B cell (primary cell): ENCODE measurements at regions not wholly inside any gene's neighbourhood (a gene's known extent, or its start where the extent isn't known, plus 50 kb on each side); places are given as distances from the start of the nearest gene placed in this dataset.
"Not testable (repeated sequence)": the region's sequence is repeated elsewhere in the genome, so short reads cannot be mapped to it uniquely, and the experiment has no call there.

Experiments
- ATAC-seq: fragments of 200-7000 bp; cut with Tn5 transposase; one replicate; pipeline ENCODE4 v1.10.0; 2021; ENCODE audit warnings: low read depth, mild to moderate bottlenecking, moderate number of reproducible peaks, moderate library complexity
- CTCF ChIA-PET: fragments of 350-600 bp; sonication (Branson Sonifier 250); formaldehyde crosslinking; loops from one replicate; lab custom pipeline; 2021; ENCODE audit warnings: antibody characterized with exemption, inconsistent platforms; lab: Charles Lee
- POLR2A ChIA-PET: fragments of 350-600 bp; sonication (Branson Sonifier 250); formaldehyde crosslinking; loops from one replicate; lab custom pipeline; 2021; ENCODE audit warnings: antibody characterized with exemption; lab: Charles Lee
- DNase-seq: peaks from one replicate; pipeline ENCODE4 v3.0.0; 2013
- H2AFZ ChIP-seq: 2 replicates; pipeline ENCODE4 v1.6.1; 2012; ENCODE audit warnings: mild to moderate bottlenecking, low read depth, low read length; ENCODE audit not compliant: insufficient read depth, poor library complexity, severe bottlenecking
- H3K27ac ChIP-seq, 2 donors: 1 replicate in 1 of 2; 2 replicates in 1 of 2; pipeline ENCODE4 v1.5.1; 2012 to 2013; ENCODE audit warnings: low read length in 2 of 2, mild to moderate bottlenecking in 2 of 2, moderate library complexity in 1 of 2
- H3K27me3 ChIP-seq, 4 experiments: fragments of 200-600 bp in 1 of 4; sonication (generic) in 1 of 4; replicated peaks in 1 of 4; 1 replicate in 2 of 4; 2 replicates in 2 of 4; pipeline versions ENCODE4 v1.6.1 to v1.7.0; 2013 to 2016; ENCODE audit warnings: low read length in 3 of 4, mild to moderate bottlenecking in 2 of 4, mixed read lengths in 1 of 4, moderate library complexity in 1 of 4; ENCODE audit not compliant: insufficient read depth in 4 of 4, control insufficient read depth in 3 of 4; ENCODE audit errors: control extremely low read depth in 1 of 4
- H3K36me3 ChIP-seq, 2 experiments: replicated peaks in 1 of 2; 1 replicate in 1 of 2; 2 replicates in 1 of 2; pipeline versions ENCODE4 v1.6.1 to v1.7.1; 2013; ENCODE audit warnings: low read length in 1 of 2; ENCODE audit not compliant: insufficient read depth in 2 of 2, control insufficient read depth in 1 of 2; ENCODE audit errors: control extremely low read depth in 1 of 2, extremely low read depth in 1 of 2
- H3K4me1 ChIP-seq, 2 donors: fragments of 200-600 bp in 1 of 2; sonication (generic) in 1 of 2; 1 replicate in 1 of 2; 2 replicates in 1 of 2; pipeline versions ENCODE4 v1.5.1 to v1.6.1; 2013 to 2017; ENCODE audit warnings: low read length in 2 of 2; ENCODE audit not compliant: control insufficient read depth in 2 of 2, insufficient read depth in 2 of 2
- H3K4me2 ChIP-seq: replicated peaks from 2 replicates; pipeline ENCODE3; 2012; ENCODE audit warnings: mild to moderate bottlenecking, low read depth, low read length; ENCODE audit not compliant: poor library complexity, severe bottlenecking
- H3K4me3 ChIP-seq, 5 experiments: fragments of 200-600 bp in 1 of 5; sonication (generic) in 1 of 5; 1 replicate in 3 of 5; 2 replicates in 2 of 5; pipeline versions ENCODE4 v1.5.1 to v1.7.0; 2011 to 2016; ENCODE audit warnings: low read length in 4 of 5, mild to moderate bottlenecking in 4 of 5, low read depth in 2 of 5, control low read depth in 1 of 5, moderate library complexity in 1 of 5; ENCODE audit not compliant: insufficient read depth in 1 of 5; ENCODE audit errors: control extremely low read depth in 1 of 5, extremely low read depth in 1 of 5
- H3K79me2 ChIP-seq: fragments of 200-600 bp; sonication (generic); one replicate; pipeline ENCODE4 v1.6.0; 2016; ENCODE audit warnings: low read length; ENCODE audit not compliant: control insufficient read depth, insufficient read depth
- H3K9ac ChIP-seq: fragments of 200-600 bp; sonication (generic); 2 replicates; pipeline ENCODE4 v1.6.1; 2017; ENCODE audit warnings: mild to moderate bottlenecking, low read length, moderate library complexity
- H3K9me3 ChIP-seq, 3 donors: one replicate each; pipeline versions ENCODE4 v1.6.1 to v1.7.1; 2013; ENCODE audit warnings: low read length in 2 of 3; ENCODE audit not compliant: control insufficient read depth in 2 of 3, insufficient read depth in 1 of 3; ENCODE audit errors: control extremely low read depth in 1 of 3
- H4K20me1 ChIP-seq: 2 replicates; pipeline ENCODE4 v1.6.0; 2012; ENCODE audit warnings: mild to moderate bottlenecking, low read length; ENCODE audit not compliant: insufficient read depth, control insufficient read depth, poor library complexity, severe bottlenecking
- H3K27ac Mint-ChIP-seq: one replicate; pipeline ENCODE4 v1.8.0; 2021; ENCODE audit warnings: mixed read lengths
- H3K27me3 Mint-ChIP-seq: one replicate; pipeline ENCODE4 v1.8.0; 2021; ENCODE audit warnings: mixed read lengths
- H3K4me1 Mint-ChIP-seq: one replicate; pipeline ENCODE4 v1.8.0; 2021; ENCODE audit warnings: mixed read lengths
- H3K4me3 Mint-ChIP-seq: one replicate; pipeline ENCODE4 v1.8.0; 2021; ENCODE audit warnings: mixed read lengths
- H3K9me3 Mint-ChIP-seq: one replicate; pipeline ENCODE4 v1.8.0; 2022; ENCODE audit warnings: mixed read lengths; ENCODE audit not compliant: insufficient read depth
- EZH2 ChIP-seq: IDR thresholded peaks from 2 replicates; pipeline ENCODE4 v1.6.1; 2012; ENCODE audit warnings: borderline replicate concordance, low read depth, mild to moderate bottlenecking, moderate library complexity, low read length; ENCODE audit not compliant: insufficient read depth, poor library complexity, severe bottlenecking
- WGBS: methylation state at CpG from one replicate; pipeline ENCODE4 v1.1.5; 2013; ENCODE audit warnings: missing lambda C conversion rate; ENCODE audit not compliant: insufficient coverage; 5-methylcytosine and 5-hydroxymethylcytosine counted together
- intact Hi-C: fragments of 100-400 bp; cut with micrococcal nuclease; formaldehyde crosslinking; loops from one replicate; pipeline ENCODE4 v1.10.0; 2022
- TF ChIP-seq, protein P1 (sequence below): fragments of 200-600 bp; IDR thresholded peaks from one replicate; pipeline ENCODE4 v1.8.0; 2022; ENCODE audit warnings: antibody characterized with exemption, mild to moderate bottlenecking

DNA sequence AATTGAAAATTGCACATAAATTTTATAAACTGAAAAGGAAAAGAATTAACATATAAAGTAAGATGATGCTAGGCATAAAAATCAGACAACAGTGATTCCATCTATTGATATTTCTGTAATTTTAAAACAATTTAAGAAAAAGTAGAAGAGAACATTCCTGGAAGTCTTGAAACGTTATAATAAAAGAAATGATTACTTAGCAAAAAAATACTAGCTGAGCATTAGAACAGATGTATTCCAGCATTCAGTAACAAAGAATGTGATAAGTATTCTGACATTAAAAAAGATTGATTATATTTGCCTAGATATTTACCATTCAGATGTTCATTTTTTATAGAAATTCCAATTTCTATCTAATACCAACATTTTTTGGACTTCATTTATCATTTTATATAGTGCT lies 120.1 kb upstream of the PPP1R9A start:
- no peak overlapping the region for H3K27ac ChIP-seq
- ChIA-PET CTCF (no interaction called here), POLR2A (no interaction called here)
- ATAC-seq (no peak), DNase-seq (no peak)
- no peak overlapping the region for H3K4me3 ChIP-seq
- TF ChIP-seq, protein P1, sequence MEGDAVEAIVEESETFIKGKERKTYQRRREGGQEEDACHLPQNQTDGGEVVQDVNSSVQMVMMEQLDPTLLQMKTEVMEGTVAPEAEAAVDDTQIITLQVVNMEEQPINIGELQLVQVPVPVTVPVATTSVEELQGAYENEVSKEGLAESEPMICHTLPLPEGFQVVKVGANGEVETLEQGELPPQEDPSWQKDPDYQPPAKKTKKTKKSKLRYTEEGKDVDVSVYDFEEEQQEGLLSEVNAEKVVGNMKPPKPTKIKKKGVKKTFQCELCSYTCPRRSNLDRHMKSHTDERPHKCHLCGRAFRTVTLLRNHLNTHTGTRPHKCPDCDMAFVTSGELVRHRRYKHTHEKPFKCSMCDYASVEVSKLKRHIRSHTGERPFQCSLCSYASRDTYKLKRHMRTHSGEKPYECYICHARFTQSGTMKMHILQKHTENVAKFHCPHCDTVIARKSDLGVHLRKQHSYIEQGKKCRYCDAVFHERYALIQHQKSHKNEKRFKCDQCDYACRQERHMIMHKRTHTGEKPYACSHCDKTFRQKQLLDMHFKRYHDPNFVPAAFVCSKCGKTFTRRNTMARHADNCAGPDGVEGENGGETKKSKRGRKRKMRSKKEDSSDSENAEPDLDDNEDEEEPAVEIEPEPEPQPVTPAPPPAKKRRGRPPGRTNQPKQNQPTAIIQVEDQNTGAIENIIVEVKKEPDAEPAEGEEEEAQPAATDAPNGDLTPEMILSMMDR: no peak
- no peak for TF ChIP-seq EZH2
- Mint-ChIP-seq H3K4me3 (no peak overlapping the region), H3K4me1 (no peaks in the 10 kb centered on the region), H3K9me3 (peaks cover 7% of the 10 kb centered on the region), H3K27me3 (no peaks in the 10 kb centered on the region), H3K27ac (no peak overlapping the region)
- no peaks in the 10 kb centered on the region for H3K4me1 ChIP-seq
- no peak overlapping the region for H3K9ac ChIP-seq
- no CpG with 5 or more reads among the region's 1 CpG for WGBS
- no peak overlapping the region for H2AFZ ChIP-seq
- no peaks in the 10 kb centered on the region for H4K20me1 ChIP-seq
- H3K27me3 ChIP-seq: no peaks in the 10 kb centered on the region
- no peaks in the 10 kb centered on the region for H3K9me3 ChIP-seq
- H3K4me2 ChIP-seq: no peak overlapping the region
- H3K36me3 ChIP-seq: no peaks in the 10 kb centered on the region
- intact Hi-C loops: no loop called here
- no peaks in the 10 kb centered on the region for H3K79me2 ChIP-seq

DNA sequence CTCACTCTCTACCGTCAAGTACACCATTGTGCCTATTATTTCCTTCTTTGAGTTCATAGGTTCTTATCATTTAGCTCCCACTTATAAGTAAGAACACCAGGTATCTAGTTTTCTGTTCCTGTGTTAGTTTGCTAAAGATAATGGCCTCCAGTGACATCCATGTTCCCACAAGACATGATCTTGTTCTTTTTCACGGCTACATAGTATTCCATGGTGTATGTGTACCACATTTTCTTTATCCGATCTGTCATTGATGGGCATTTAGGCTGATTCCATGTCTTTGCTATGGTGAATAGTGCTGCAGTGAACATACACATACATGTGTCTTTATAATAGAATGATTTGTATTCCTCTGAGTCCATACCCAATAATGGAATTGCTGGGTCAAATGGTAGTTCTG lies 119.0 kb upstream of the PPP1R9A start:
- CTCF ChIA-PET, H3K27me3 ChIP-seq, H3K4me1 ChIP-seq, H3K36me3 ChIP-seq, H3K4me3 ChIP-seq, H3K27ac Mint-ChIP-seq, H3K27ac ChIP-seq, ATAC-seq, intact Hi-C loops, H3K4me3 Mint-ChIP-seq, H2AFZ ChIP-seq, H3K27me3 Mint-ChIP-seq, H3K4me1 Mint-ChIP-seq, H3K9me3 Mint-ChIP-seq, H4K20me1 ChIP-seq, H3K9me3 ChIP-seq, DNase-seq, H3K9ac ChIP-seq, H3K4me2 ChIP-seq, H3K79me2 ChIP-seq, POLR2A ChIA-PET: not testable (repeated sequence)
- no CpG with 5 or more reads among the region's 3 CpGs for WGBS
